Panc1 (cell line): ENCODE measurements at regions not wholly inside any gene's neighbourhood (a gene's known extent, or its start where the extent isn't known, plus 50 kb on each side); places are given as distances from the start of the nearest gene placed in this dataset.

Experiments
- CTCF ChIP-seq: fragments of 450-650 bp; IDR thresholded peaks from 2 replicates; pipeline ENCODE4 v1.5.1; 2017; ENCODE audit warnings: mild to moderate bottlenecking
- REST ChIP-seq, 2 experiments: IDR thresholded peaks; 2 replicates each; pipeline ENCODE4 v1.6.1; 2011 to 2012; ENCODE audit warnings: low read depth in 2 of 2, control low read depth in 1 of 2, low read length in 1 of 2, mild to moderate bottlenecking in 1 of 2, moderate library complexity in 1 of 2; ENCODE audit not compliant: insufficient read depth in 1 of 2

GRCh38 chr1:193443886-193444285, 257.5 kb upstream of the B3GALT2 start:
- TF ChIP-seq CTCF, result no peak
- TF ChIP-seq REST (IDR thresholded peaks at IDR 0.05; ENCODE audit: insufficient read depth in 1 of 2, low read depth in 2 of 2, low read length in 1 of 2), result no peak
